HG03060 (cell line): ENCODE measurements at regions not wholly inside any gene's neighbourhood (a gene's known extent, or its start where the extent isn't known, plus 50 kb on each side); places are given as distances from the start of the nearest gene placed in this dataset.
"Not testable (repeated sequence)": the region's sequence is repeated elsewhere in the genome, so short reads cannot be mapped to it uniquely, and the experiment has no call there.

ENCODE experiments used
- ATAC-seq: cut with Tn5 transposase; IDR thresholded peaks from one replicate; pipeline ENCODE4 v1.9.1; 2021; ENCODE audit warnings: low read depth, moderate number of reproducible peaks; ENCODE audit not compliant: unreplicated experiment

GRCh38 chr2:184993746-184994145, 395.4 kb downstream of the ZNF804A start:
- ATAC-seq: no peak

DNA sequence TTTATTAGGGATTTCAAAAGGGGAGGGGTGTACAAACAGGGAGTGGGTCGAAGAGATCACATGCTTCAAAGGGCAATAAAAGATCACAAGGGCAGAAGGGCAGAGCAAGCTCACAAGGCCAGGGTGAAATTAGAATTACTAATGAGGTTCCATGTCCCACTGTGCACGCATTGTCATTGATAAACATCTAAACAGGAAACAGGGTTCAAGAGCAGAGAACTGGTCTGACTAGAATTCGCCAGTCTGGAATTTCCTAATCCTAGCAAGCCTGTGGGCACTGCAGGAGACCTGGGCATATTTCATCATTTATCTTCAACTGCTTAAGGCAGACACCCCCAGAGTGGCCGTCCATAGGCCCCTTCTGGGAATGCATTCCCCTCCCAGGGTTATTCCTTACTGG, 408.2 kb downstream of the ZNF804A start:
- no peak for ATAC-seq

DNA sequence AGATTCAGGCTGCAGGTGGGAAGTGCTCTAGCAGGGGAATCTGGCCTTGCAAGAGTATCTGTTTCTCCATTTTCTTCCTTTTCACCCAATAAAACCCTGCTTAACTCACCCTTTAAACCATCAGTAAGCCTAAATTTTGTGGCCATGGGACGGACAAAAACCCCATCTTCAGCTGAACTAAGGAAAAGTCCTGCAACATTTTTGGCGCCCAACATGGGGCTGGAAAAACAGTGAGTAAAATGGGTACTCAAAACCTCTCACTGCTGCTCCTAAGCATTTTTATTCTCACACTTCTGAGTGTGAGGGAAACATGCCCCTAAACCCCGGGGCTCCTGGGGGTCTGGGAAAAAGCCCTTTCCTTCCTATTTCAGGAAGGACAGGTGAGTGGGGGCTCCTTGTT, 414.3 kb downstream of the ZNF804A start:
- no peak for ATAC-seq

DNA sequence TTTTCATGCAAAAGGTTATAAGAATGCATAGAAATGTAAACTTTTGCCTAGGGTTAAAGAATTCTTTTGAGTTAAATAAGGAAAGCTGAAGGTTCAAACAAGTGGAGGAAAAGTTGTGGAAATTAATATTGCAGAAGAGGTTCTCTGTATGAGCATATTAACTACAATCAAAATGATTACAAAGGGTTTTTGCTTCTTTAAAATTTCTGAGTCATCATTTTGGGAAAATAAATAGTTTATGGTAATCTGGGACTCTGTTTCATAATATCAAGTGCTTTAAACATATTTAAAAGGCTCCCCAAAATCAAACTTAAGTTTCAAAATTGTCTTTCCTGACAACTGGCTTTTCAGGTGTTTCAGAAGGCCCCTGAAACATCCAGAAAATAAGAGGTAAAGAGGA, 415.7 kb downstream of the ZNF804A start:
- no peak for ATAC-seq

DNA sequence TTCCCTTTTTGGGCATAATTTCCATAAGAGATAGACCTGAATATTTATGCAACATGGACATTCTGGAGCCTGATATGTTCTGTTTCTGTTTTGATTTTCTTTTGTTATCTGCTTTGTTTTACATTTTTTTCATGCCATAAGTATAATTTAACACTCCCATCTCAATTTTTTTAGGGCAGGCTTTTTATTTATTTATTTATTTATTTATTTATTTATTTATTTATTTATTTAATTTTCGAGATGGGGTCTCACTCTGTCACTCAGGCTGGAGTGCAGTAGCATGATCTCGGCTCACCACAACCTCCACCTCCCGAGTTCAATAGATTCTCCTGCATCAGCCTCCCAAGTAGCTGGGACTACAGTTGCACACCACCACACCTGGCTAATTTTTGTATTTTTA, 427.6 kb downstream of the ZNF804A start:
- not testable (repeated sequence) for ATAC-seq

DNA sequence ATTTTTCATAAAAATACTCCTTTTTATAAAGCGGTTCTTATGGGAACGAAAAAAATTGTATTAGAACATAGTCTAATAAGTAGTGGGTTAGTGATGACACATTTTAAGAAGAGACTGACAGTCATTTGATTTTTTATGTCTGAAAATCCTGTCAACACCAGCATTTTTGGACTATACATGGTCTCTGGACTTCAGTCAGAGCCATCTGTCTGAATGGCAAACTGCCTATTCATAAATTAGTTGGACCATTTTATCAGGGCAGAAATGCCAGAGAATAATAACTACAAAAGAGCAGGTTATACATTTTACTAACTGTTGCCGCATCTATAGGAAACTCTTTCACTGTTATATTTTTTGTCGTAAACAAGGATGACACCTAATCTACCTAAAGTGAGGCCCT, 437.6 kb downstream of the ZNF804A start:
- ATAC-seq: no peak

- ATAC-seq: no peak
Measured at GRCh38 chr2:185044323-185044874, 446.1 kb downstream of the ZNF804A start.

DNA sequence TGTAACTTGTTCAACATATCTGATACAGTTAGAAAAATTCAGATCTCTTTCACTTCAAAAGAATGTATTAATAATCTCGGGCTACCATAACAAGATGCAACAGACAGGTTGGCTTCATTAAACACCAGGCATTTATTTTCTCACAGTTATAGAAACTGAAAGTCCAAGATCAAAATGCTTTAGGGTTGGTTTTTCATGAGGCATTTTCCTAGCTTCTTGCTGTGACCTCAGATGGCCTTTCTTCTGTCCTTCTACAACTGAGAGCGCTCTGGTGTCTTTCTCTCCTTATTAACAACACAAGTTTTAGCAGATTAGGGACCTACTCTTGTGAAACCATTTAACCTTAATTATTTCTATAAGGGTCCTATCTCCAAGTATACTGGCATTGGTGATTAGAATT, 452.5 kb downstream of the ZNF804A start:
- no peak for ATAC-seq

DNA sequence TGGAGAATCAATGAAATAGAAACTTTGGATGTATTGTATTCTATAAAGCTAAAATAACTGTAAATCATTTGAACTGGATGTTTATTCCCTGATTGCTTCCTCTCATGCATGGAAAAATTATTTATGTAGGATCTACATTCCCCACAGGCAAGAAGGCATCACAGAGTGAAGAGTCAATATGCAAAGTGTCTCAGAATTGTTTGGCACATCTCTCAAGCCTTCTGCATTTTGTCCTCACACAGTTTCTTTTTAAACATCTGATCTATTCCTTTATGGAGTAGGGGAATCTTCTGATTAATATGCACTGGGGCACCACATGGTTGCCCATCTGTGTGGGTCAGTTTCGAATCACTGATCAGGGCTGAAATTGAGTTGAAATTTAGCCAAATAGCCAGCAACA, 465.4 kb downstream of the ZNF804A start:
- ATAC-seq: no peak

DNA sequence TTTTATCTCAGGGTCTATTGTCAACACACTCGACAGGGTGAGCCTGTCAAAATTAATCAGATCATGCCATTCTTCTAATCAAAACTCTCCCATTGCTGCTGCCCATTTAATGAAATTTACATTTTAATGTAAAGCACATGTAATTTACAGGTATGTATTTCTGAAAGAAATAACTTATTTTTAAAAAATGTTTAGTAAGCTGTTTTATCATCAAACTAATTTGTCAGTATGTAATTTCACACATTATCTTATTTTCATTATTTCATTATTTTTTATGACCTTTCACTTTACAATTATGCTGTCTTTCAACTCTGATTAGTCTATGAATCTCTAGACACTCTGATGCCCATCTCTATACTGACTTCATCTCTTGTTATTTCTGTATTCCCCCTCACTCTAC, 467.8 kb downstream of the ZNF804A start:
- no peak for ATAC-seq

DNA sequence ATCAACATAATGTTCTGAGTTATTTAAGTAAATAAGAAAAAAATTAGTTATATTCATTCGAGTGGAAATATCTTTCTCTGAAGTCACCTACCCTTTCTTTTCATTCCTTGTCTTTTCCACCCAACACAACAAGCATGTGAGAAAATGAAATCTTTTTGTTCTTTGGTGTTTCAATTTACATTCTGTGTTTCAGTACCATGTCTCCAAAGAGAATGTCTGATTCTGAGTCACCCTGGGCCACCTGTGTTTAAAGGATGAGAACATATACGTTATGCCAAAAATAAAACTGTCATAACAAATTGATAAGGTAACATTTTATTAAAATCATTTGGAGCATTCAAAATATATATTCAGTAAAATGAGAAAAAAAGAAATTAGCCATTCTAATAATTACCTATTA, 470.8 kb downstream of the ZNF804A start:
- no peak for ATAC-seq

GRCh38 chr2:185074156-185074555, 475.8 kb downstream of the ZNF804A start:
- ATAC-seq: no peak

- ATAC-seq: no peak
Measured at GRCh38 chr2:185082749-185083148, 484.4 kb downstream of the ZNF804A start.

- no peak for ATAC-seq
Measured at GRCh38 chr2:185108588-185108987, 510.3 kb downstream of the ZNF804A start.

GRCh38 chr2:185127412-185127811, 529.1 kb downstream of the ZNF804A start:
- ATAC-seq: no peak

DNA sequence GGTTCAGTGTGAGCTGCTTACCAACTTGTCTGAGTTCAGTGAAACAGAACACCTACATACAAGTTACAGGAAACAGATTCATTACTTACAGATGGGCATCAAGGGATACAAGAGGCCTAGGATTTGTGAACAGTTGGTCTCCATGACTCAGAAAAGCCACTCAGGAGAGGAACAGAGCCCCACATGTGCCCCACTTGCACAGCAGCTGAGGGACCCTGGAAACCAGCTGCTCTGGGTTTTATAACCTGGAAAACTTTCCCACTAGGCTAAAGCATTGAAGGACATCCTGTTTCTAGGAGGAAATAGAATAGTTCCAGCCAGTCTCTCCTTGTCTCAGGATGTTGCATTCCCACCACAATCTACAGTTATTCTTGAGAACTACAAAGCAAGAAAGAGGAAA, 530.0 kb downstream of the ZNF804A start:
- ATAC-seq: no peak

DNA sequence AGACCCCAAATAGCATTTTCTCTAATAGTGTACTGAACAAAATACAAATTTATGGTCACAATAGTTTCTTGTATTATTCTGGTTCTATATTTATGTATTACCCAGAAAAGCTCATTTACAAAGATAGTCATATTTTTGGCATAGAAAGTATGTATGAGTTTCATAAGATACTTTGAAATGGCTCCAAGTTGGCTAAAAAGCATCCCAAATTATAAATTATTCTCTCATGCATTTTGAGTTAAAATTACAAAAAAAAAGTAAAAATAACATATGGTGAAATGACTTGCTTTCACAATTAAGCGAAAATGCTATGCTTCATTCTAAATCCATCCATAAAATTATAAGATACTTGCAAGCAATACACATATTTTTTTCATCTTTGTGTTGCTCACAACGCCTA, 530.7 kb downstream of the ZNF804A start:
- no peak for ATAC-seq

GRCh38 chr2:185130685-185131084, 532.4 kb downstream of the ZNF804A start:
- ATAC-seq: no peak

DNA sequence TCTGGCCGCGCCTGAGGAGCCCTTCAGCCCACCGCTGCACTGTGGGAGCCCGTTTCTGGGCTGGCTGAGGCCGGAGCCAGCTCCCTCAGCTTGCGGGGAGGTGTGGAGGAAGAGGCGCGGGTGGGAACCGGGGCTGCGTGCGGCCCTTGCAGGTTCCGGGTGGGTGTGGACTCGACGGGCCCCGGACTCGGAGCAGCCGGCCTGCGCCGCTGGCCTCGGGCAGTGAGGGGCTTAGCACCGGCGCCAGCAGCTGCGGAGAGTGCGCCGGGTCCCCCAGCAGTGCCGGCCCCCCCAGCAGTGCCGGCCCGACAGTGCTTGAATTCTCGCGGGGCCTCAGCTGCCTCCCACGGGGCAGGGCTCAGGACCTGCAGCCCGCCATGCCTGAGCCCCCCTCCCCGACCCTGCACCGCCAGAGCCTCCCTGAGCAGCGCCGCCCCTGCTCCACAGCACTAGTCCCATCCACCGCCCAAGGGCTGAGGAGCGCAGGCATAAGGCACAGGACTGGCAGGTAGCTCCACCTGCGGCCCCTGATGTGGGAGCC, 534.2 kb downstream of the ZNF804A start:
- ATAC-seq: no peak

DNA sequence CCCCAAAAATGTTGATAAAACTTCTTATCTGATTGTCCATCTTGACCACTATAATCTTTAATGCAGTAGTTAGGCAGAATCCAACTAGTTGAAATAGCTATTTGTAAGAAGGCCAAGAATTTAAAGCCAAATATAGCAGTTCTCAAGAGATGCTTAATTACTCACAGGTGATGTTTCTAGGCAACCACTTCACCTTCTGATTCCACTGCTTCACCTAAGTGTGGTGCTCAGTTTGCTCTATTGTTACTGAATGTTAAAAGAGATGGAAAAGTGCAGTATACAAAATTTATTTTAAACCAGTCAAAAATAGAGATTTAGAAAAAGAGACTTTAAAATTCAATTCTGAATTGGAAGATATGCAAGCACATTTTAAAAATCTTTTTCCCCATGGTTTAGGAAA, 539.4 kb downstream of the ZNF804A start:
- ATAC-seq: no peak

DNA sequence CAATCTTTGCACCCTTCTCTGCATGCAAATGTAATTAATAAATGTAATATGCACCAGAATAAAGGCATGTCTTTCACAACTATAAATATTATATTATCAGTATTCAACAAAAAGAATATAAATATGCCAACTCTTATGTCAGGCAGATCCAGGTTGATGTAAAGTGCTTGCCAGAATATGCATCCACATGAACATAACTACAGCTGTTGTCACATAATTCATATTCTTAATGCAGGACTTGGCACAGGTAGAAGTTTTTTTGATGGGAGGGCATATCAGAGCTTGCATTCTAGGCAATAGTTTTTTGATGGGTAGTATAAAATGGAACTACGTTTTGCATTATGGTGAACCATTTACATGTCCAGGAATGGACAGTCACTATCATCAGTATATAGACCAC, 544.3 kb downstream of the ZNF804A start:
- ATAC-seq: no peak

- no peak for ATAC-seq
Measured at GRCh38 chr2:185144159-185144919, 546.0 kb downstream of the ZNF804A start.
